SKM-1 (cell line): ENCODE measurements at regions not wholly inside any gene's neighbourhood (a gene's known extent, or its start where the extent isn't known, plus 50 kb on each side); places are given as distances from the start of the nearest gene placed in this dataset.
"Not testable (repeated sequence)": the region's sequence is repeated elsewhere in the genome, so short reads cannot be mapped to it uniquely, and the experiment has no call there.

Experiments
- DNase-seq: peaks from one replicate; lab custom pipeline; 2025; ENCODE audit not compliant: unreplicated experiment; lab: John Stamatoyannopoulos, UW

GRCh38 chrX:138873640-138874039 lies 162.1 kb upstream of the FGF13 start:
- DNase-seq: not testable (repeated sequence)

DNA sequence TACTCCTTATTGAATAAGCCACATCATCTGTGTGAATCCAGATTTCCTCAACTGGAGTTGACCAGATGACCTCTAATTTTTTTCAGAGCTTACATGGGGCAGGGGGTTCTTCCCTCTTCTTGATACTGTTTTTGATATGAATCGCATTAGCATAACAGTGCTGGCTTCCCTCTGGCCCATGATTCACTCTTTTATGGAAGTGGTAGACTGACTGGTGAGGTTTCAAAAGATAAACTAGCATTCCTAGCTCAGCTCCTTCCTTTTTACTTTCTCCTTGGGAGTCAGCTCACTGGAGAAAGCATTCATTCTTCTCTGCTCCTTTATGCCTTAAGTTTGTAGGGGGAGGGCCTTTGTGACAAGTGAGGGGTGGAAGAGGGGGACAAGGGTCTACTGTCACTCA lies 161.0 kb upstream of the FGF13 start:
- DNase-seq: no peak

GRCh38 chrX:138871739-138872138 lies 160.2 kb upstream of the FGF13 start:
- no peak for DNase-seq

- no peak for DNase-seq
Measured at GRCh38 chrX:138866643-138867042, 155.1 kb upstream of the FGF13 start.

DNA sequence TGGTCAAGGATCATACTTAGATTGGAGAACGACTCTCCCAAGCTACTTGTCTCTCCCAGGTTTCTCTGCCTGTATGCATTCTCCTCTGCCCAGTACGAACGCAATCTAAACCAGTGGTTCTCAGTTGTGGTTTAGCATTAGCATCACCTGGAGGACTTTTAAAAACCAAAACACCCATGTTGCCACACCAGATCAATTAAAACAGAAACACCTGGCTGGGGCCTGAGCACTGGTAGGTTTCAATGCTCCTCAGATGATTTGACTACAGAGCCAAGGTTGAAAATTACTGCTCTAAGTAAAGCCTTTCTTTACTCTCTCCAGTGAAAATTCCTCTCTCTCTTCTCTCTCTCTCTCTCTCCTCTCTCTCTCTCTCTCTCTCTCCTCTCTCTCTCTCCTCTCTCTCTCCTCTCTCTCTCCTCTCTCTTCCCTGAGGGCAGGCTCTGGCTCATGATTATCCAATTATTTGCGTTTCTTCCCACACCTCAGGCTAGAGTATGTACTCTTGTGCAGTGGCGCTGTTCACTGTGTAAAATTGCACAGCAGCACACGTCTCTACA lies 153.7 kb upstream of the FGF13 start:
- DNase-seq: no peak

- no peak for DNase-seq
Measured at GRCh38 chrX:138859421-138859820, 147.9 kb upstream of the FGF13 start.

GRCh38 chrX:138858951-138859350 lies 147.4 kb upstream of the FGF13 start:
- no peak for DNase-seq

DNA sequence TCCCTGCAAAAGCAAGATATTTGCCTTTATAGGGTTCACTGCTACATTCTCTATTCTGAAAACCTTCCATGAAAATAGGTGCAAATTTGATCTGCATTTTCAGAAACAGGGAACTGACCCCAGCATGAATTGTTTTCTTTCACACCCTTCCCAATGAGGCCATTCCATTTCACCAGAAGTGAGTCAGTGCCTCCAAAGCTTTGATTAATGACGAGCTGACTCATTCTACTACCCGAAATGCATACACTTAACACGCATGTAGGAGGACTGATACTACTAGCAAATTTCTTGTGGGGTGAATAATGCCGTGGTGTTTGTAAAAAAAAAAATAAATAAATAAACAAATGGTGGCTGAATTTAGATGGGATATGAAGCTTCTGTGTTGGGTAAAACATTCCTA lies 146.9 kb upstream of the FGF13 start:
- DNase-seq: no peak

GRCh38 chrX:138856881-138857604 lies 145.5 kb upstream of the FGF13 start:
- DNase-seq: no peak

DNA sequence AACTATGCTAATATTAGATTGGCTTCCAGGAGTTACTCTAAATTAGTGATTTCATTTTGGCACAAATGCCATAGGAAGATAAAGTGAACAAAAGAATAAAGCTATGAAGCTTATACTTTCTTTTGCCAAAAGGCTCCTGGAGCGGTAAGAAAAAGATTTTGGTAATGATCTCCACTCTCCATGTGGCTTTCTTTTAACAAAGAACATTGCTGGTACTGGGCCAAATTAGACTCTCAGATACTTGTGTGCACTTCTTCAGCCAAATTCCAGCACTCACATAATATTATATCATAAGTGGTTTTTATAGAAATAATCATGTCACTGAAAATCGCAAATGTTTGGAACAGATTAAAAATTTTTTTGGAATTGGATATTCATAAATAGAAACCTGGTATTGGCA lies 142.4 kb upstream of the FGF13 start:
- no peak for DNase-seq

DNA sequence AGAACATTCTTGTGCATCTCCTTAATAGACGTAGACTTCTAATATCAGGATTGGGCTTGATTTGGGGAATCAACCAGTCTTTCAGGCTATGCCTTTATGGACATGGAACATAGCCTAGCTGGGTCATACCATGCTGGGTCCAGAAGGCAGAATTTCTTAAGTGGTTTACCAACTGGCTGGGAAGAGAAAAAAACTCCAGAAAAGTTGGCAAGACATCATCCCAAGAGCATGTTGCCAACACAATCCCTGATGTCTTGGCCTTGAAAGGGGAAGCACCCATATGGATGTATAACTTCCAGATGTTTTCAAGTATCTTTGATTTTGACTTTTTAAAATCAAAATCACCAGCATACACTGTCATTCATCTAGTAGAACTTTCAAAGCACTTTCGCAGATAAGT lies 138.0 kb upstream of the FGF13 start:
- DNase-seq: no peak

DNA sequence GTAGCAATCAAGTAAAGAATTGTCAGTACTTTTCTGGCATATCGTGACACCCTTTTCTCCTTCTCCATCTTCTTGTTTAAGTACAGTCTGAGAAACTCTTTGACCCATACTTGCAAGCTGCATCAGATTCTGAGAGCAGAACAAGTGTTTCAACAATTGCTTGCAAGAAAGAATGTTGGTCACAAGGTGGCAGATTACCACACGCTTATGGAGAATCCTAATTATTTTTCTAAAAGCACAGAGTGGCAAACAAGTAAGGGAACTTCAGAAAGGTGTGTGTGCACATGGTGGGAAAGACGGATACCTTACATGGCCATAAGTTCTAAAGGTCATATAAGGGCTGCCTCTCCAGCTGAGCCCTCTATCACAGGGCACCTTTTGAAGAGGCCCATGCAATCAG lies 136.4 kb upstream of the FGF13 start:
- DNase-seq: no peak

DNA sequence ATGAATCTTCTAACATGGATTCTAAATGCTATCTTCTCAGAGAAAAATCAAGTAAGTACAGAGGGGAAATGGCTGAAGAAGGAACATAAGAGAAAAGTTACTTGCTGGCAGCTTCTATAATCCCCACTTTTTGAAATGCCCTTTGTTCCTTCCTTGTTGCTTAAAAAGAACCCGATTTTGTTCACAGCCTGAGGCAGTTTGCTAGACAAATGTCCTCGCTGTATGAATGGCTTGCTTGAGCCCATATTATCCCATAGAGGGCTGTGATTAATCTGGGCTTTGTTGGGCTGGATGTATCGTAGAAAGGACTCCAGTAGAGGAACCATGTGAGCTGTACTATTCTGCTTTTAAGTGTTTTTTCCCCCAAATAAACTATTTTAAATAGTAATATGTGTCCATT lies 134.3 kb upstream of the FGF13 start:
- DNase-seq: no peak

DNA sequence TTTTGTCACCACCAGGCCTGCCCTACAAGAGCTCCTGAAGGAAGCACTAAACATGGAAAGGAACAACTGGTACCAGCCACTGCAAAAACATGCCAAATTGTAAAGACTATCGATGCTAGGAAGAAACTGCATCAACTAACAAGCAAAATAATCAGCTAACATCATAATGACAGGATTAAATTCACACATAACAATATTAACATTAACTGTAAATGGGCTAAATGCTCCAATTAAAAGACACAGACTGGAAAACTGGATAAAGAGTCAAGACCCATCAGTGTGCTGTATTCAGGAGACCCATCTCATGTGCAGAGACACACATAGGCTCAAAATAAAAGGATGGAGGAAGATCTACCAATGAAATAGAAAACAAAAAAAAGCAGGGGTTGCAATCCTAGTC lies 95.9 kb upstream of the FGF13 start:
- DNase-seq: not testable (repeated sequence)

DNA sequence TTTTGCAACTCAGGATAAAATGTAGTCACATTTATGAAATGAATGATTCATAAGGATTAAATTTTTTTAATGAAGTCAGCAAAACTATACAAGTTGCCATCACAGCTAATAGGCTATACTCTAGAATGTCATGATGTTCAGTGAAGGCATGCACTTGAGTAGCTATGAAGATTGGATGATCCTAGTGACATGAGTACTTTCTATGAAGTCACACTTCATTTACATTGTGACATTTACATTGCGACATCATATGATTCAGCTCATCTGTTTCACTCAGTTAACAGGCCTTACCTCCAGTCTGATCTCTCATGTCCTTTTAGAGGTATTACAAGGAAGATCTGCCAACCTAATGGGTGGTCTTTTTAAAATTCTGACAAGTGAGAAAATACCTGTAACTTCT lies 82.7 kb upstream of the FGF13 start:
- no peak for DNase-seq

DNA sequence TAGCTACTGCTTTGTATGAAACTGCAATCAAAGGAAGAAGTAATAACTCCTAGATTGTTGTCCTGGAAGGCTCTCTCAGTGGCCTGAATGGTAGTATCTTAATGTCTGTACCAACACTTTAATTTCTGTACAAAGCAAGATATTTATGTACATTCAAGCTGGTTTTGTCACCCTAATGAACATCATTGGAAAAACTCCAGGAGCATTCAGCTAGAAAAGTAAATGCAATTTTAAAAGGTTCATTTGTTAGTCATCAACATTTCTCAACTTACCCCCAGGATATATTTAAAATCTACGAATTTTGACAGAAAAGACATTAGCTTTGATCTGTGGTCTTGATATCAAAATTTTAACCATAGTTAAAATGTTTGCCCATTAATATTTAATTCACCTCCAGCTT lies 80.0 kb upstream of the FGF13 start:
- DNase-seq: no peak

DNA sequence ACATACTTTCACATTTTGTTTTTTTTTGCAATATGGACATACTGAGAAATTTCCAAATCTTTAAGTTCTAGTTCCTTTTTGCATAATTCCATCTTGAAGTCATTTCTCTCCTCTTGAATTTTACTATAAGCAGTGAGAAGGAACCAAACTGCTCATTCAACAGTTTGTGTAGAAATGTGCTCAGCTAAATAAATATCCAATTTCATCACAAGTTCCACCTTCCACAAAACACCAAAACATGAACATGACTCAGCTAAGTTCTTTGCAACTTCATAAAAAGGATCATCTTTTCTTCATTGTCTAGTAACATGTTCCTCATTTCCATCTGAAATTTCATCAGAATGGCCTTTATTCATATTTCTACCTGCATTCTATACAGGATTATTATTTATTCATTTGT lies 77.3 kb upstream of the FGF13 start:
- no peak for DNase-seq

GRCh38 chrX:138778576-138778909 lies 67.0 kb upstream of the FGF13 start:
- DNase-seq: not testable (repeated sequence)

GRCh38 chrX:138777908-138778575 lies 66.5 kb upstream of the FGF13 start:
- DNase-seq: not testable (repeated sequence)

DNA sequence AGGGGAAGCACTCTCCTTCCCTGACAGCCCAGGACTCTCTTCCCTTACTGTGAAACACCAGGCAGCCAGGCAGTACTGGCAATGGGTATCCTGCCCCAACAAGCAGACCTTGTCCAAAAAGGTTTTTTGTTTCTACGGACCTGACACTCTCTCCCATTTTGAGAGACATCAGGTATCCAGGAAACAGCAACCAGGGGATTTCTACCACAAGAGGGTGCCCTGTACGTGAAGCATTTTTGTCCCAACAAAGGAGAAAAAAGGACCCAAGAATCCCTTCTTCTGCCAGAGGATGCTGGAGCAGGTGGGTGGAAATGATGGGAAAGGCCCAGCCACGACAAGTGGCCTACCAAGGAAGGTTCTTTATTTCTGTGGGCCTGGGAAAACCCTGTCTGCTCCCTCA lies 65.7 kb upstream of the FGF13 start:
- DNase-seq: no peak

DNA sequence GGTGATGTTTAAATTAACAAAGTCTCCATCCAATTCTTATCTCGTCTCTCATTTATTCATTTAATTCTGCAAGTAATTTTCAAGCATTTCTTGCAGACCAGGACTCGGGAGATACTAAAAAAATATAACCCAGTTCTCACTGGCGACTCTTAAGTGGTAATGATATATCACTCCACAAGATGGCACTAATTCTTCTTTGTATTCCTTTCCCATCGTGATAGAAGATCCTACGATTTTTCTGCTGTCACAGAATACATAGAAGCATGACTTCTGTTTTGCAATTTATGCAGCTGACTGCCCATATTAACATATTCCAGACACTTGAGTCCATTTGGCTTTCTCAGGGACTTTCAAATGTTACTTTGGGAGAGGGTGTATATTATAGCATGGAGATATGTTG lies 64.0 kb upstream of the FGF13 start:
- DNase-seq: no peak

DNA sequence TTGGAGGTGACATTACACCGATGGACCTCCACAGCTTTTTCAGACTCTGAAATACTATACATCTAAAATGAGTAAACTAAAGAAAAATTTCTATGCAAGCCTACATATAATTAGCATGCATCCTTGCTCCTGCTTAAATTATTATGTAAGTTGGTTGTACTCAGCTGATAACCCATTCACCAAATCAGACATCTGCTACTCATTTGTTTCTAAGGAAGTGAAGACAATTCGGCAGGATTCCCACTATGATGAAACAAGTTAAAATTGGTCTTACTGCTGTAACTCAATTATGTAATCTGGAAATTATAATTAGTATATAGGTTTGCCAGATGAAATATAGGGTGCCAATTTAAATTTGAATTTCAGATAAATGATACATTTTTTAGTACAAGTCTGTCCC lies 59.5 kb upstream of the FGF13 start:
- no peak for DNase-seq

GRCh38 chrX:138769918-138770317 lies 58.4 kb upstream of the FGF13 start:
- no peak for DNase-seq
